Muscle of leg (tissue), 3 donors: ENCODE measurements at regions not wholly inside any gene's neighbourhood (a gene's known extent, or its start where the extent isn't known, plus 50 kb on each side); places are given as distances from the start of the nearest gene placed in this dataset.

Experiments
- DNase-seq: peaks from one replicate; pipeline ENCODE4 v3.0.0; 2013
- H3K27ac ChIP-seq: one replicate; pipeline ENCODE4 v1.5.1; 2013; ENCODE audit warnings: mild to moderate bottlenecking, low read length, control low read depth
- H3K27me3 ChIP-seq: one replicate; pipeline ENCODE4 v1.6.1; 2013; ENCODE audit warnings: low read length; ENCODE audit not compliant: control insufficient read depth, insufficient read depth
- H3K36me3 ChIP-seq: one replicate; pipeline ENCODE4 v1.6.1; 2013; ENCODE audit warnings: low read length; ENCODE audit not compliant: control insufficient read depth, insufficient read depth
- H3K4me1 ChIP-seq: one replicate; pipeline ENCODE4 v1.6.1; 2013; ENCODE audit warnings: low read length; ENCODE audit not compliant: control insufficient read depth, insufficient read depth
- H3K4me3 ChIP-seq: one replicate; pipeline ENCODE4 v1.5.1; 2013; ENCODE audit warnings: low read length, control low read depth
- H3K9me3 ChIP-seq: replicated peaks from 2 replicates; pipeline ENCODE4 v1.6.1; 2013; ENCODE audit warnings: low read depth, low read length; ENCODE audit not compliant: control insufficient read depth
- WGBS: methylation state at CpG from one replicate; pipeline ENCODE4 v1.1.5; 2013; ENCODE audit warnings: missing lambda C conversion rate; ENCODE audit not compliant: insufficient coverage; 5-methylcytosine and 5-hydroxymethylcytosine counted together

- DNase-seq = peak; percentile 90
- no peaks in the 10 kb centered on the region for H3K9me3 ChIP-seq
- H3K36me3 ChIP-seq = no peaks in the 10 kb centered on the region
- WGBS = no CpG with 5 or more reads among the region's 5 CpGs
- no peak overlapping the region for H3K4me3 ChIP-seq
- H3K27me3 ChIP-seq = no peaks in the 10 kb centered on the region
- H3K4me1 ChIP-seq = peaks cover 18% of the 10 kb centered on the region
- H3K27ac ChIP-seq = peak overlapping the region; percentile 88
These were observed 79.8 kb upstream of the CCN6 start for GRCh38 chr6:111973927-111974639.

GRCh38 chr6:111975466-111975865, 78.4 kb upstream of the CCN6 start:
- no CpG with 5 or more reads among the region's 6 CpGs for WGBS
- no peaks in the 10 kb centered on the region for H3K27me3 ChIP-seq
- no peak for DNase-seq

GRCh38 chr6:111976139-111976538, 77.8 kb upstream of the CCN6 start:
- H3K4me1 ChIP-seq = peaks cover 38% of the 10 kb centered on the region
- no peaks in the 10 kb centered on the region for H3K9me3 ChIP-seq
- WGBS = 77% methylated on average over 2 of the region's 2 CpGs

More at GRCh38 chr6:111975466-111975865, 78.4 kb upstream of the CCN6 start:
- no peaks in the 10 kb centered on the region for H3K9me3 ChIP-seq
- H3K4me1 ChIP-seq = peaks cover 31% of the 10 kb centered on the region
- no peak overlapping the region for H3K27ac ChIP-seq
- no peaks in the 10 kb centered on the region for H3K36me3 ChIP-seq
- no peak overlapping the region for H3K4me3 ChIP-seq

GRCh38 chr6:111978532-111979149, 75.3 kb upstream of the CCN6 start:
- Histone ChIP-seq H3K4me1 (peaks cover 30% of the 10 kb centered on the region), H3K36me3 (no peaks in the 10 kb centered on the region), H3K9me3 (no peaks in the 10 kb centered on the region), H3K27me3 (no peaks in the 10 kb centered on the region), H3K27ac (no peak overlapping the region), H3K4me3 (no peak overlapping the region)
- 100% methylated on average over 1 of the region's 3 CpGs for WGBS
- DNase-seq = peak; percentile 32

More at GRCh38 chr6:111976139-111976538, 77.8 kb upstream of the CCN6 start:
- no peaks in the 10 kb centered on the region for H3K36me3 ChIP-seq
- no peak overlapping the region for H3K4me3 ChIP-seq
- DNase-seq = no peak
- H3K27me3 ChIP-seq = no peaks in the 10 kb centered on the region
- H3K27ac ChIP-seq = no peak overlapping the region

- no peak overlapping the region for H3K4me3 ChIP-seq
- no peak for DNase-seq
- no peaks in the 10 kb centered on the region for H3K9me3 ChIP-seq
- H3K27me3 ChIP-seq = no peaks in the 10 kb centered on the region
- H3K36me3 ChIP-seq = no peaks in the 10 kb centered on the region
- H3K4me1 ChIP-seq = peaks cover 30% of the 10 kb centered on the region
- peak overlapping the region; percentile 86 for H3K27ac ChIP-seq
- 62% methylated on average over 2 of the region's 6 CpGs for WGBS
These were observed 74.3 kb upstream of the CCN6 start for GRCh38 chr6:111979633-111980032.

- no peak overlapping the region for H3K4me3 ChIP-seq
- DNase-seq = peak; percentile 80
- H3K9me3 ChIP-seq = no peaks in the 10 kb centered on the region
- no peaks in the 10 kb centered on the region for H3K27me3 ChIP-seq
- no CpG with 5 or more reads among the region's 6 CpGs for WGBS
- no peaks in the 10 kb centered on the region for H3K36me3 ChIP-seq
- H3K27ac ChIP-seq = peak overlapping the region; percentile 86
- peaks cover 32% of the 10 kb centered on the region for H3K4me1 ChIP-seq
These were observed 73.8 kb upstream of the CCN6 start for GRCh38 chr6:111980143-111980542.

- H3K27ac ChIP-seq = peak overlapping the region; percentile 86
These were observed 72.7 kb upstream of the CCN6 start for GRCh38 chr6:111980971-111981840.

GRCh38 chr6:111982681-111983080, 71.2 kb upstream of the CCN6 start:
- Histone ChIP-seq H3K36me3 (no peaks in the 10 kb centered on the region), H3K27me3 (no peaks in the 10 kb centered on the region), H3K4me1 (peaks cover 32% of the 10 kb centered on the region), H3K4me3 (no peak overlapping the region), H3K9me3 (no peaks in the 10 kb centered on the region), H3K27ac (no peak overlapping the region)
- WGBS = 90% methylated on average over 1 of the region's 1 CpG
- DNase-seq = no peak

More at GRCh38 chr6:111980971-111981840, 72.7 kb upstream of the CCN6 start:
- Histone ChIP-seq H3K4me1 (peaks cover 32% of the 10 kb centered on the region), H3K9me3 (no peaks in the 10 kb centered on the region), H3K4me3 (no peak overlapping the region), H3K27me3 (no peaks in the 10 kb centered on the region), H3K36me3 (no peaks in the 10 kb centered on the region)
- peak; percentile 94 for DNase-seq
- WGBS = 14% methylated on average over 8 of the region's 8 CpGs

- Histone ChIP-seq H3K9me3 (no peaks in the 10 kb centered on the region), H3K36me3 (no peaks in the 10 kb centered on the region), H3K4me3 (no peak overlapping the region), H3K4me1 (peaks cover 32% of the 10 kb centered on the region), H3K27me3 (no peaks in the 10 kb centered on the region), H3K27ac (no peak overlapping the region)
- no peak for DNase-seq
- WGBS = no CpG with 5 or more reads among the region's 3 CpGs
These were observed 70.7 kb upstream of the CCN6 start for GRCh38 chr6:111983193-111983592.

- DNase-seq = no peak
- no peaks in the 10 kb centered on the region for H3K27me3 ChIP-seq
- 63% methylated on average over 2 of the region's 4 CpGs for WGBS
- H3K4me3 ChIP-seq = no peak overlapping the region
- no peaks in the 10 kb centered on the region for H3K36me3 ChIP-seq
- peaks cover 25% of the 10 kb centered on the region for H3K4me1 ChIP-seq
- H3K27ac ChIP-seq = no peak overlapping the region
- H3K9me3 ChIP-seq = no peaks in the 10 kb centered on the region
These were observed 69.8 kb upstream of the CCN6 start for GRCh38 chr6:111984081-111984480.
